ENCODE measurements at regions not wholly inside any gene's neighbourhood (a gene's known extent, or its start where the extent isn't known, plus 50 kb on each side); places are given as distances from the start of the nearest gene placed in this dataset.
"Not testable (repeated sequence)": the region's sequence is repeated elsewhere in the genome, so short reads cannot be mapped to it uniquely, and the experiment has no call there.

DNA sequence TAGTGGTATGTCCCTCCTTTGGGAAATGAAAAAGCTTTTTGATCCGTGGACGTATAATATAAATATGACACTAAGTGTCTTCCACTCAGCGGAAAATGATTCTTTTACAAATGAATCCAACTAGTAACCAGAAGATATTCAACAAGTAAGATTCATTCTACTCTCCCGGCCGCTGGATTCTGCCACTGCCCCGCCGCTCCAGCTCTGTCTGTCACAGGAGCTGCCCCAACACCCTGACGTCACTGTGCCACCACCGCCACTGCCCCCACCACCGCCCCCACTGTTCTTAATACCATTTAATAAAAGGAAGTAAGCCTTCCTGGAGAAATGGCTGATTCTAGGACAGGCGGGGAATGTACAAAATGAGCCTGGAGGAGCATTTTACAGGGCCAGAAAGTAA lies 180.8 kb upstream of the PLGLB2 start:
- not testable (repeated sequence) for DNase-seq (ENCODE audit: low read depth in 2 of 2, low spot score in 1 of 2)

- DNase-seq (ENCODE audit: low read depth in 2 of 2, low spot score in 1 of 2) = not testable (repeated sequence)
These were observed 180.0 kb upstream of the PLGLB2 start for GRCh38 chr2:87567912-87568311.

DNA sequence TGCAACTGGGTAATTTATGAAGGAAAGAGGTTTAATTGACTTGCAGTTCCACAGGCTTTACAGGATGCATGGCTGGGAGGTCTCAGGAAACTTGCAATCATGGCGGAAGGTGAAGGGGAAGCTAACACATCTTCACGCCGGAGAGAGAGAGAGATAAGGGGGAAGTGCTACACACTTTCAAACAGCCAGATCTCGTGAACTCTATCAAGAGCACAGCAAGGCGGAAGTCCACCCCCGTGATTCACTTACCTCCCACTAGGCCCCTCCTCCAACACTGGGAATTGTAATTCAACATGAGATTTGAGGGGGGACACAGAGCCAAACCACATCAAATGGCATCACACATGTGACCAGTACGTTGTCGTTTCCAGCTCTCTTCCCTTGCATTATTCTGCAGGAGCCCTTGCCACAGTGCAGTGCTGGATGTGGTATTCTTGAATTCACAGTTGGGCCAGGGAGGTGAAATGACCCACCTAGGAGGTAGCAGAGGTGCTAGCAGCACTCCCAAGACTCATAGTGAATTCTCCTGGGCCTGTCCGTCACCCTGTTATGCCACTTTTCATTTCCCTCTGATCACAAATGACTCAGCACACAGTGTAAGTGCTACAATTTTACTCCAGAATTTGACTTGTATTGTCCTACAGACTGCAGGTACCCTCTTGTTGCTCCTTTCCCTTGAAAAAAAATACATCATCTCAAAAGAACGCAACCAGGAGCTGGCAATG lies 179.2 kb upstream of the PLGLB2 start:
- not testable (repeated sequence) for DNase-seq (ENCODE audit: low read depth in 2 of 2, low spot score in 1 of 2)

DNA sequence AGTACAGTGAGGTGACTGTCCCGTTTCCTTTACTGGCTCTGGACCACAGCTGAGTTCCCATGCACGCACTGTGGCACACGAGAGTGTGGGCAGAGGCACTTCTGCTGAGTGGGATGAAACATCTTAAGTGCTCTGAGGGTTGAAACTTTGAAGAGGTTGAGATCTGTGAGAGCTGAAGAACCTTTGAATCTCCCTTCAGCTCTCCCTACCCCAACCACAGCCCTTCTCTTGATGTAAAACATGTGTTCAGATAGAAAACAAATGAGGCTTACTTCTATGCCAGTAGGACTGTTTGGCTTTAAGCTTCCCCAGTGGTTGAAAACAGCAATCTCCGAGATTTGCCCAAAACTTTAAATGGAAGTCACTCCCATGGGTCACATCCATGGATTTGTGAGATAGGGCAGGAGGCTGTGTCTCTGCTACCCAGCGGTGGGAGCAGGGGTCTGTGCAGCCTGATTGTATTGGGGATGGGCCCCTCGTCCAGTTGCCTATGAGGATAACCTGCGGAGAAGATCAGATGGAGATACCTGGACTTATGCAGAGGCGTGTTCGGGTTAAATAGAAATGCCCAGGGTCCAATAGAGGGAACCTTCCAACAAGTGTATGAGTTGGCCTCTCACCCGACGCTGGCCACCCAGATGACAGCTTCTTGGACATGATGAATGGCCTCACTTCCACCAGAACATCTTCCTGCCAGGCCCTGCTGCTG lies 178.0 kb upstream of the PLGLB2 start:
- not testable (repeated sequence) for DNase-seq (ENCODE audit: low read depth in 2 of 2, low spot score in 1 of 2)

- DNase-seq (ENCODE audit: low read depth in 2 of 2, low spot score in 1 of 2) = not testable (repeated sequence)
These were observed 175.9 kb upstream of the PLGLB2 start for GRCh38 chr2:87571889-87572465.

DNA sequence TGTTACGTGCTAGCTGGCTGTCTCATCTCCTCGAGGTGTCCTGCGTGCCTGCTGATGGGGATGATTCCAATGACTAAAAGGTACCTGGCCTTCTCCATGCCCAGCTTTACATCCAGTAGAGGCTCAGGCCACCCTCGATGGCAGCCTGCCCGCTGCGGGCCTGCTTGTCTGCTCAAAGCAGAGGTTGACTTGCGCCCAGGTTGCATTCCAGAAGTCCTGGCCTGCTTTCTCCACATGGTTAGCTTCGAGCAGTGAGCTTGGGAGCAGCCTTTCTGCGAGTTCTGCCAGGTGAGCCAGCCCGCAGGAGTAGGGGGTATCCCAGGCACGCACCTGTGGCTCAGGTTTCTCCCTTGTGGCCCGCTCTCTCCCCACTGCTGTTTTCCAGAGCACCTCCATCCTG lies 175.0 kb upstream of the PLGLB2 start:
- DNase-seq (ENCODE audit: low read depth in 2 of 2, low spot score in 1 of 2) = not testable (repeated sequence)

DNA sequence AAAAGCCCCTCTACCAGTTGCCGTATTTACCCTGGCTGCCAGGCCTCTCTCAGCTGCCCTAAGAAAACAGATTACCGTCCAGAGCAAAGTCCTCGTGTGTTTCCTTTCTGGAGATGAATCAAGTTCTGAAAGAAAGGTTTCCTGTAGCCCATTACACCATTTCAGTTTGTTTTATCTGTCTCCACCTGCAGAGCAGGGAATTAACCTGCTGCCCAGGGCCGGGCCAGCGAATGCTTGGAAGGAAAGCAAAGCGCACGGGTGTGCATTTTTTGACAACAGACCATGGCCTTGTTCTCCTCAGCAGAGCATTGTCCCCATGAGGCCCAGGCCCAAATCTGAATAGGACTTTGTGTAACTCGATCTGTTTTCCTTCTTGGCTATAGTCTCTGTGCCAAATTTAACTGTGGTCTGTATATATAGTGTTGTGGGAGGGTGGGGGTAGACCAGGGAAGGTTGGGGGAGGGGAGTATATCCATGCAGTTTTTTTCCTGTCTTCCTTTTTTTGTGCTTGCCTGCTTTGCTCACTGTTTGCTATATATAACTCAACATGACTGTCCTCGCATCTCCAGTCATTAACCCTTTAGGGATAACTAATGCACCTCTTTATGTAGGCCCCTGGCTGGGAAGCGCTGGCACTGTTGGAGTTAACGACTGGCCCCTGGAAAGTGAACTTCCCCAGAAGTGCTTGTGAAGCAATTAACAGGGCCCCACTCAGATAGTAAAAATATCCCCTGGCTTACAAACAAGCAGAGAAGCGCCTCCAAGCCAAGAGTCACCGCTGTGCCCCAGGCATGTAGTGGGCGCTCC lies 174.3 kb upstream of the PLGLB2 start:
- not testable (repeated sequence) for DNase-seq (ENCODE audit: low read depth in 2 of 2, low spot score in 1 of 2)

GRCh38 chr2:87574193-87575119 lies 173.4 kb upstream of the PLGLB2 start:
- not testable (repeated sequence) for DNase-seq (ENCODE audit: low read depth in 2 of 2, low spot score in 1 of 2)

GRCh38 chr2:87575138-87575537 lies 172.7 kb upstream of the PLGLB2 start:
- DNase-seq (ENCODE audit: low read depth in 2 of 2, low spot score in 1 of 2) = not testable (repeated sequence)

GRCh38 chr2:87577358-87577757 lies 170.5 kb upstream of the PLGLB2 start:
- DNase-seq (ENCODE audit: low read depth in 2 of 2, low spot score in 1 of 2) = not testable (repeated sequence)

- not testable (repeated sequence) for DNase-seq (ENCODE audit: low read depth in 2 of 2, low spot score in 1 of 2)
These were observed 165.7 kb upstream of the PLGLB2 start for GRCh38 chr2:87582152-87582551.

GRCh38 chr2:87582579-87582978 lies 165.3 kb upstream of the PLGLB2 start:
- not testable (repeated sequence) for DNase-seq (ENCODE audit: low read depth in 2 of 2, low spot score in 1 of 2)

- not testable (repeated sequence) for DNase-seq (ENCODE audit: low read depth in 2 of 2, low spot score in 1 of 2)
These were observed 164.5 kb upstream of the PLGLB2 start for GRCh38 chr2:87583370-87583769.

DNA sequence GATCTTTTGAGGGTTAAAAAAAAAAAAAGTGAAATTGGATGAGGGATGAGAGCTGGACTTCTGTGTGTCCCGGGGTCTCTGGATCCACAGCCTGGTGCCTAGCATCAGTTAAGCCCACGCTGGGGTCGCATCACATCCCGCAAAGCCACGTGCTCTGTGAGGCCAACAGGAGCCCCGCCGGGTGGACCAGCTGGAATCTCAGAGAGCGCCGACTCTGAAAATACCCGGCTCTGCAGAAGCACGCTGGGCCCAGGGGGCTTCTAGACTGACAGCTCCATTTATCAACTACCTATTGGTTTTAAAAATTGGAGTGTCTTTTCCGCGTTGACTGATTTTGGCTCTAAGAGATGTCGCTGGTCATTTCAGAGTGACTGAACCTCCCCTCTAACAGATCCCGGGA lies 164.1 kb upstream of the PLGLB2 start:
- DNase-seq (ENCODE audit: low read depth in 2 of 2, low spot score in 1 of 2) = not testable (repeated sequence)

DNA sequence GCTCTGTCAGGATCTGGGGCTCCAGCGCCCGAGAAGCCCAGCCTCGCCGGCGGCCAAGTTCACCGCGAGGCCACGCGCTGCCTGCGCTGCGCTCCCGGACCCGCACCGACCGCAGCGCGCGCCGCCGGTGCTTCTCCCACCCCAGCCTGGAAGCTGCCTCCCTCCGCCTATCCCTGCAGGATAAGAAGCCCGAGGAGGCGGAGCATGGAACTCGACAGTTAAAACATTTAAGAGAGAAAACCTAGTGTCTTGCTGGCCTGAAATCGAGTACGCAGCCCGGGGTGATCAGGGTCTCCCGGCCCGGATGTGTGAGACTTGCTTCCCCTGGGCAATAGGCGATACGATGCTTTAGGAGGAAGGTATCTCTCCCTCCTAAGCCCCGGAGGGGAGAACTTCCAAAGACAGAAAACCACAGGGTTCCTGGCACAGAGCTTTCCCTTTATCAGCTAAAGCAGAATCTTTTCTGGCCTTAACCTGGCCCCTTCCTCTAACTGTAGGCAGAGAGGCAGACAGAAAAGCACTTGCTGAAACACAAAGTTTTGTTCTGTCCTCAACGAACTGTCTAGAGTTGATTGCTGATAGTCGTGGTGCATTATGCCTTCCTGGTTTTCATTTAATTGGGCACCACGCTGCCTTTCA lies 163.5 kb upstream of the PLGLB2 start:
- not testable (repeated sequence) for DNase-seq (ENCODE audit: low read depth in 2 of 2, low spot score in 1 of 2)

GRCh38 chr2:87587934-87588333 lies 160.0 kb upstream of the PLGLB2 start:
- DNase-seq (ENCODE audit: low read depth in 2 of 2, low spot score in 1 of 2) = not testable (repeated sequence)

- DNase-seq (ENCODE audit: low read depth in 2 of 2, low spot score in 1 of 2) = not testable (repeated sequence)
These were observed 154.9 kb upstream of the PLGLB2 start for GRCh38 chr2:87592974-87593373.

DNA sequence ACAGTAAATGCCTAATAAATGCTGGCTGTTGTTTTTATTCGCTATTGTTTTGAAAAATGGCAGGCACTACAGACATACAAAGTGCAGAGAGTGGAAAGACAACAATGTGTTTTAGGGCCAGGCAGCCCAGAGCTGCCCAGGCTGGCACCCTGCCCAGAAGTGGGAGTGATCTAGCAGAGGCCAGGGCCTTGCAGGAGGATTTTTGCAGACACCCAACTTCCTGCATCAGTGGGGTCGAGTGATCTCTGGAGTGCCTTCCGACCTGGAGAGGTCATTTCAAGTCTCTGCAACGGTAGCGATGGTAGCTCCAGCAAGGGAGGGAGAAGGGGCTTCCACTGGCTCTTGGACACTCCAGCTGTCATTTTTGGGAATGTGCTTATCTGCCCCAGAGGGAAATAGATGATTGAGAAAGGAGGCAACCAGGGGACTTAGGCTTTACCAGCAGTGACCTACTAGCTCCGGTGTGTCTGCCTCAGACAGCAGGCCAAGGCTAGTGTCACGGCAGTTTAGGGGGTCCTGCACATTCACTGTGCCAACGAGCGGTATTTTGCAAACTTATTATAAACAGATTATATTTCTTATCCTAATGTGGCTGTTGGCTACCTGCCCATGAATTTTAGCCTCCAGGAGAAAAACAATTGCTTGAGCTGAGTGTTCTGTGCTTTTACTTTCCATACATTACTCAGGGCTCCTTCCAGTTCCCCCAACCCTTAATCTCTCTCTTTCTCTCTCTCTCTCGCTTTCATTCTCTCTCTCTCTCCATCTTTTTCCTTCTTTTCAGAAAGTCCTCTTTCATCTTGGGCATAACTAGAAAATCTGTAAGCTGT lies 153.9 kb upstream of the PLGLB2 start:
- not testable (repeated sequence) for DNase-seq (ENCODE audit: low read depth in 2 of 2, low spot score in 1 of 2)

- not testable (repeated sequence) for DNase-seq (ENCODE audit: low read depth in 2 of 2, low spot score in 1 of 2)
These were observed 153.3 kb upstream of the PLGLB2 start for GRCh38 chr2:87594611-87594992.
